NCI-H526 (cell line): ENCODE measurements at regions not wholly inside any gene's neighbourhood (a gene's known extent, or its start where the extent isn't known, plus 50 kb on each side); places are given as distances from the start of the nearest gene placed in this dataset.
"Not testable (repeated sequence)": the region's sequence is repeated elsewhere in the genome, so short reads cannot be mapped to it uniquely, and the experiment has no call there.

Experiments used
- DNase-seq, 2 experiments: peaks; one replicate each; lab custom pipeline; 2025; lab: John Stamatoyannopoulos, UW

- no peak for DNase-seq
Observed at GRCh38 chr3:30469133-30469532, 137.3 kb upstream of the TGFBR2 start.

GRCh38 chr3:30470496-30470895 is 135.9 kb upstream of the TGFBR2 start:
- DNase-seq: no peak

- no peak for DNase-seq
Observed at GRCh38 chr3:30471066-30471465, 135.3 kb upstream of the TGFBR2 start.

- DNase-seq: no peak
Observed at GRCh38 chr3:30471796-30472489, 134.5 kb upstream of the TGFBR2 start.

GRCh38 chr3:30473374-30474051 is 132.9 kb upstream of the TGFBR2 start:
- DNase-seq: no peak

- no peak for DNase-seq
Observed at GRCh38 chr3:30474371-30474770, 132.0 kb upstream of the TGFBR2 start.

- DNase-seq: no peak
Observed at GRCh38 chr3:30475038-30475808, 131.2 kb upstream of the TGFBR2 start.

GRCh38 chr3:30475809-30476178 is 130.6 kb upstream of the TGFBR2 start:
- DNase-seq: no peak

GRCh38 chr3:30476368-30477084 is 129.9 kb upstream of the TGFBR2 start:
- DNase-seq: no peak

GRCh38 chr3:30477149-30477921 is 129.1 kb upstream of the TGFBR2 start:
- no peak for DNase-seq

- DNase-seq: not testable (repeated sequence)
Observed at GRCh38 chr3:30479737-30480136, 126.7 kb upstream of the TGFBR2 start.

- DNase-seq: not testable (repeated sequence)
Observed at GRCh38 chr3:30480156-30480555, 126.2 kb upstream of the TGFBR2 start.

GRCh38 chr3:30480587-30480986 is 125.8 kb upstream of the TGFBR2 start:
- no peak for DNase-seq

- no peak for DNase-seq
Observed at GRCh38 chr3:30481241-30481640, 125.2 kb upstream of the TGFBR2 start.

- DNase-seq: peak; percentile 21 to 22
Observed at GRCh38 chr3:30484229-30484628, 122.2 kb upstream of the TGFBR2 start.

GRCh38 chr3:30486368-30486767 is 120.0 kb upstream of the TGFBR2 start:
- no peak for DNase-seq

GRCh38 chr3:30488070-30488756 is 118.2 kb upstream of the TGFBR2 start:
- DNase-seq: no peak

- DNase-seq: peak in 1 of 2 experiments; percentile 5
Observed at GRCh38 chr3:30492322-30493192, 113.8 kb upstream of the TGFBR2 start.

GRCh38 chr3:30493911-30494311 is 112.5 kb upstream of the TGFBR2 start:
- no peak for DNase-seq
